GM12878 (cell line): ENCODE measurements at regions not wholly inside any gene's neighbourhood (a gene's known extent, or its start where the extent isn't known, plus 50 kb on each side); places are given as distances from the start of the nearest gene placed in this dataset.

Experiments used
- ASH2L ChIP-seq: fragments of 300-600, 200-600 bp; sonication (generic); IDR thresholded peaks from 2 replicates; pipeline ENCODE4 v1.6.1; 2017; ENCODE audit warnings: low read depth, mild to moderate bottlenecking, borderline replicate concordance
- BACH1 ChIP-seq: fragments of 450-650 bp; IDR thresholded peaks from 2 replicates; pipeline ENCODE4 v1.6.1; 2017; ENCODE audit warnings: mild to moderate bottlenecking, borderline replicate concordance
- CREM ChIP-seq: IDR thresholded peaks from 2 replicates; pipeline ENCODE4 v1.6.1; 2014; ENCODE audit warnings: antibody characterized with exemption, low read depth
- CTCF ChIP-seq, 3 experiments: IDR thresholded peaks in 2 of 3; conservative IDR thresholded peaks in 1 of 3; 2 replicates each; pipeline ENCODE4 v1.5.1; 2011; ENCODE audit warnings: low read depth in 3 of 3, low read length in 3 of 3, mild to moderate bottlenecking in 3 of 3, control low read depth in 2 of 3, moderate library complexity in 2 of 3, inconsistent platforms in 1 of 3, mixed read lengths in 1 of 3; ENCODE audit not compliant: control insufficient read depth in 2 of 3, insufficient read depth in 1 of 3; ENCODE audit errors: extremely low read depth in 1 of 3
- E2F4 ChIP-seq: IDR thresholded peaks from 2 replicates; pipeline ENCODE4 v1.6.1; 2012; ENCODE audit warnings: low read depth, low read length, improper control_type of control experiment
- ELK1 ChIP-seq: IDR thresholded peaks from 2 replicates; pipeline ENCODE4 v1.6.1; 2012; ENCODE audit warnings: low read depth, low read length, improper control_type of control experiment
- IRF3 ChIP-seq: fragments of 450-650 bp; IDR thresholded peaks from 2 replicates; pipeline ENCODE4 v1.6.1; 2014; ENCODE audit warnings: mild to moderate bottlenecking
- KDM1A ChIP-seq: fragments of 200-600 bp; sonication (generic); IDR thresholded peaks from 2 replicates; pipeline ENCODE4 v1.6.1; 2016; ENCODE audit warnings: borderline replicate concordance
- MEF2A ChIP-seq: IDR thresholded peaks from 2 replicates; pipeline ENCODE4 v1.6.1; 2011; ENCODE audit warnings: low read depth, mild to moderate bottlenecking, low read length, moderate library complexity; ENCODE audit not compliant: insufficient read depth
- MLLT1 ChIP-seq: fragments of 450-650 bp; IDR thresholded peaks from 2 replicates; pipeline ENCODE4 v1.6.1; 2016; ENCODE audit warnings: mild to moderate bottlenecking
- MTA2 ChIP-seq: fragments of 450-650 bp; IDR thresholded peaks from 2 replicates; pipeline ENCODE4 v1.6.1; 2016; ENCODE audit warnings: low read depth, mild to moderate bottlenecking, moderate library complexity
- MXI1 ChIP-seq: fragments of 150-350 bp; IDR thresholded peaks from 2 replicates; pipeline ENCODE4 v1.6.1; 2011; ENCODE audit warnings: low read depth, mild to moderate bottlenecking, inconsistent platforms, low read length, improper control_type of control experiment
- NRF1 ChIP-seq: conservative IDR thresholded peaks from 2 replicates; pipeline ENCODE4 v1.6.1; 2011; ENCODE audit warnings: mild to moderate bottlenecking, low read depth, low read length, improper control_type of control experiment
- PKNOX1 ChIP-seq: fragments of 450-650 bp; IDR thresholded peaks from 2 replicates; pipeline ENCODE4 v1.6.1; 2016; ENCODE audit warnings: mild to moderate bottlenecking
- PML ChIP-seq: IDR thresholded peaks from 2 replicates; pipeline ENCODE4 v1.6.1; 2012; ENCODE audit warnings: low read length, inconsistent platforms
- RBBP5 ChIP-seq: fragments of 200-600 bp; sonication (generic); conservative IDR thresholded peaks from 2 replicates; pipeline ENCODE4 v1.6.1; 2016
- RUNX3 ChIP-seq: IDR thresholded peaks from 2 replicates; pipeline ENCODE4 v1.6.1; 2012; ENCODE audit warnings: low read length, inconsistent platforms
- SMARCA5 ChIP-seq: fragments of 450-650 bp; IDR thresholded peaks from 2 replicates; pipeline ENCODE4 v1.6.1; 2017; ENCODE audit warnings: mild to moderate bottlenecking
- SREBF1 ChIP-seq: IDR thresholded peaks from 2 replicates; pipeline ENCODE4 v1.6.1; 2012; ENCODE audit warnings: mild to moderate bottlenecking, low read length
- SUPT20H ChIP-seq: IDR thresholded peaks from 2 replicates; pipeline ENCODE4 v1.6.1; 2011; ENCODE audit warnings: low read depth, mild to moderate bottlenecking, low read length, moderate library complexity, borderline replicate concordance; ENCODE audit not compliant: control insufficient read depth
- TCF7 ChIP-seq: IDR thresholded peaks from 2 replicates; pipeline ENCODE4 v1.6.1; 2014; ENCODE audit warnings: antibody characterized with exemption, borderline replicate concordance
- USF1 ChIP-seq: IDR thresholded peaks from 2 replicates; pipeline ENCODE4 v1.6.1; 2011; ENCODE audit warnings: borderline replicate concordance, low read depth, mild to moderate bottlenecking, moderate library complexity, mixed read lengths, low read length; ENCODE audit not compliant: insufficient read depth; ENCODE audit errors: extremely low read length
- YY1 ChIP-seq: IDR thresholded peaks from 2 replicates; pipeline ENCODE4 v1.6.1; 2011; ENCODE audit warnings: low read depth, mild to moderate bottlenecking, low read length

- TF ChIP-seq IRF3 (no peak), SUPT20H (no peak), KDM1A (no peak), MLLT1 (0 out of 2 replicates have a peak, but pooled peaks have one; percentile 6), NRF1 (no peak), MXI1 (no peak), TCF7 (peak; percentile 1; the same call in 1 of the 2 replicates), ASH2L (no peak), ELK1 (no peak), PKNOX1 (peak; percentile 25; the same call in 1 of the 2 replicates), MEF2A (no peak), USF1 (no peak), SMARCA5 (0 out of 2 replicates have a peak, but pooled peaks have one; percentile 22), MTA2 (peak; percentile 61), CTCF (IDR thresholded peaks at IDR 0.05 in 2 of 3, conservative IDR thresholded peaks at IDR 0.05 in 1 of 3; ENCODE audit: control insufficient read depth in 2 of 3, extremely low read depth in 1 of 3, insufficient read depth in 1 of 3, low read depth in 3 of 3, low read length in 3 of 3) (no peak), CREM (no peak), RBBP5 (no peak), PML (no peak), RUNX3 (0 out of 2 replicates have a peak, but pooled peaks have one; percentile 2), SREBF1 (no peak), E2F4 (no peak), BACH1 (no peak), YY1 (peak; percentile 39; the same call in 1 of the 2 replicates)
Observed at GRCh38 chr6:22026164-22026678, 270.6 kb downstream of the PRL start (continued).
